T-helper 17 cell (primary cell): ENCODE measurements at regions not wholly inside any gene's neighbourhood (a gene's known extent, or its start where the extent isn't known, plus 50 kb on each side); places are given as distances from the start of the nearest gene placed in this dataset.
"Not testable (repeated sequence)": the region's sequence is repeated elsewhere in the genome, so short reads cannot be mapped to it uniquely, and the experiment has no call there.

Source experiments
- ATAC-seq: fragments of 150-1000 bp; cut with Tn5 transposase; 2 replicates; pipeline ENCODE4 v1.10.0; 2021; ENCODE audit warnings: mild to moderate bottlenecking, moderate library complexity
- DNase-seq, 3 donors: peaks; one replicate each; pipeline versions ENCODE4 v3.0.0 to v3.0.0-alpha.2; 2020 to 2021
- H3K9me3 ChIP-seq: one replicate; pipeline ENCODE4 v1.7.0; 2013; ENCODE audit warnings: low read length, mild to moderate bottlenecking; ENCODE audit not compliant: control insufficient read depth, poor library complexity, severe bottlenecking
- H3K27ac Mint-ChIP-seq: one replicate; pipeline ENCODE4 v1.8.0; 2022; ENCODE audit warnings: mild to moderate bottlenecking, moderate library complexity, mixed read lengths
- H3K27me3 Mint-ChIP-seq: one replicate; pipeline ENCODE4 v1.8.0; 2022; ENCODE audit warnings: mixed read lengths
- H3K36me3 Mint-ChIP-seq: one replicate; pipeline ENCODE4 v1.8.0; 2022; ENCODE audit warnings: low read depth, mixed read lengths
- H3K4me1 Mint-ChIP-seq: one replicate; pipeline ENCODE4 v1.8.0; 2022; ENCODE audit warnings: mild to moderate bottlenecking, mixed read lengths
- H3K4me3 Mint-ChIP-seq: one replicate; pipeline ENCODE4 v1.8.0; 2022; ENCODE audit warnings: mild to moderate bottlenecking, moderate library complexity, mixed read lengths

GRCh38 chr16:29255496-29255796, 151.1 kb downstream of the NPIPB11 start:
- not testable (repeated sequence) for H3K27me3 Mint-ChIP-seq, ATAC-seq, DNase-seq, H3K4me3 Mint-ChIP-seq, H3K4me1 Mint-ChIP-seq, H3K36me3 Mint-ChIP-seq, H3K27ac Mint-ChIP-seq, H3K9me3 ChIP-seq

GRCh38 chr16:29254676-29255495, 151.6 kb downstream of the NPIPB11 start:
- ATAC-seq (no peak), DNase-seq (no peak)
- H3K4me1 Mint-ChIP-seq: no peaks in the 10 kb centered on the region
- H3K36me3 Mint-ChIP-seq: peaks cover 2% of the 10 kb centered on the region
- H3K9me3 ChIP-seq: no peaks in the 10 kb centered on the region
- H3K27me3 Mint-ChIP-seq: no peaks in the 10 kb centered on the region
- H3K4me3 Mint-ChIP-seq: no peak overlapping the region
- H3K27ac Mint-ChIP-seq: no peak overlapping the region

GRCh38 chr16:29253716-29254590, 152.6 kb downstream of the NPIPB11 start:
- not testable (repeated sequence) for ATAC-seq, H3K9me3 ChIP-seq, H3K36me3 Mint-ChIP-seq, DNase-seq, H3K4me3 Mint-ChIP-seq, H3K4me1 Mint-ChIP-seq, H3K27ac Mint-ChIP-seq, H3K27me3 Mint-ChIP-seq

GRCh38 chr16:29253066-29253590, 153.4 kb downstream of the NPIPB11 start:
- not testable (repeated sequence) for H3K27me3 Mint-ChIP-seq, H3K9me3 ChIP-seq, H3K27ac Mint-ChIP-seq, DNase-seq, H3K4me3 Mint-ChIP-seq, ATAC-seq, H3K36me3 Mint-ChIP-seq
- H3K4me1 Mint-ChIP-seq: peaks cover 11% of the 10 kb centered on the region

- not testable (repeated sequence) for H3K4me3 Mint-ChIP-seq, H3K27me3 Mint-ChIP-seq, H3K9me3 ChIP-seq, ATAC-seq, DNase-seq, H3K27ac Mint-ChIP-seq, H3K36me3 Mint-ChIP-seq
- H3K4me1 Mint-ChIP-seq: peaks cover 12% of the 10 kb centered on the region
Measured at GRCh38 chr16:29252311-29252710, 154.2 kb downstream of the NPIPB11 start.

GRCh38 chr16:29251571-29252011, 154.9 kb downstream of the NPIPB11 start:
- peaks cover 12% of the 10 kb centered on the region for H3K4me1 Mint-ChIP-seq
- not testable (repeated sequence) for H3K9me3 ChIP-seq, H3K36me3 Mint-ChIP-seq, ATAC-seq, DNase-seq, H3K27ac Mint-ChIP-seq, H3K4me3 Mint-ChIP-seq, H3K27me3 Mint-ChIP-seq

DNA sequence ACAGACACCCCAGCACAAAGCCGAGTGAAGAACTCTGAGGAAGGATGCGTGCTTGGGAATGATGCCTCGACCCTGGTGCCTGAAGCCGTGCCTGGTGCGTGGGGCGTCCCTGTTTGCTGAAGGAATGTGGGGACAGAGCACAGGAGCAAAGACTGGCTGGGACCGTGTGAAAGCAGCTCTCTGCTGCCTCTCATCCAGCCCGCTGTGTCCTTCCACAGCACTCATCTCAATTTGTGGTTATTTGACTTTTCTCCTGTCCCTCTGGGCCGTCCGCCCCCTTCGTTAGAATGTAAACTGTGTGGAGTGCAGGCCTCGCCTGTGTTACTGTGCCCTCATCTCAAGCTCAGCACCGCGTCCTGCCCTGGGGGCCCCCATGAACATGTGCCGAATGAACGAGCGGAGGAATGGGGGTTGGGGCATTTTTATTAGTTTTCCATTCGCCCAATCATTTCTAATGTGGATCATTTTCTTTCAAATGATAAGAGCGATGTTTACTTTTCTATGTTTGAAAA, 155.5 kb downstream of the NPIPB11 start:
- H3K36me3 Mint-ChIP-seq, H3K9me3 ChIP-seq, H3K27me3 Mint-ChIP-seq, ATAC-seq, H3K4me3 Mint-ChIP-seq, H3K27ac Mint-ChIP-seq, DNase-seq: not testable (repeated sequence)
- H3K4me1 Mint-ChIP-seq: peaks cover 12% of the 10 kb centered on the region

DNA sequence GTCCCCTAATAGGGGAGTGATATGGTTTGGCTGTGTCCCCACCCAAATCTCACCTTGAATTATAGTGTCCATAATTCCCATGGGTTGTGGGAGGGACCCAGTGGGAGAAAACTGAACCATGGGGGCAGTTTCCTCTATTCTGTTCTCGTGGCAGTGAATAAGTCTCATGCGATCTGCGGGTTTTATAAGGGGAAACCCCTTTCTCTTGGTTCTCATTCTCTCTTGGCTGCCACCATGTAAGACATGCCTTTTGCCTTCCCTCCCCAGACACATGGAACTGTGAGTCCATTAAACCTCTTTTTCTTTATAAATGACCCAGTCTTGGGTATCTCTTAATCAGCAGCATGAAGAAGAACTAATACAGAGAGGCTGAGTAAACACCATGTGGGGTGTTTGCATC, 156.0 kb downstream of the NPIPB11 start:
- H3K27ac Mint-ChIP-seq, DNase-seq, H3K4me3 Mint-ChIP-seq, ATAC-seq, H3K36me3 Mint-ChIP-seq, H3K9me3 ChIP-seq, H3K27me3 Mint-ChIP-seq: not testable (repeated sequence)
- H3K4me1 Mint-ChIP-seq: peaks cover 12% of the 10 kb centered on the region

- not testable (repeated sequence) for H3K27me3 Mint-ChIP-seq, ATAC-seq, H3K36me3 Mint-ChIP-seq, H3K9me3 ChIP-seq, H3K4me3 Mint-ChIP-seq, DNase-seq
- H3K4me1 Mint-ChIP-seq: peaks cover 12% of the 10 kb centered on the region
- H3K27ac Mint-ChIP-seq: peak overlapping the region; percentile 77
Measured at GRCh38 chr16:29248940-29249318, 157.6 kb downstream of the NPIPB11 start.

GRCh38 chr16:29248306-29248939, 158.1 kb downstream of the NPIPB11 start:
- H3K27me3 Mint-ChIP-seq, H3K4me3 Mint-ChIP-seq, DNase-seq, H3K36me3 Mint-ChIP-seq, H3K9me3 ChIP-seq: not testable (repeated sequence)
- Mint-ChIP-seq H3K27ac (peak overlapping the region; percentile 77), H3K4me1 (peaks cover 12% of the 10 kb centered on the region)
- ATAC-seq: peak; percentile 52

- ATAC-seq, H3K27me3 Mint-ChIP-seq, H3K9me3 ChIP-seq, H3K27ac Mint-ChIP-seq, DNase-seq, H3K4me3 Mint-ChIP-seq, H3K36me3 Mint-ChIP-seq: not testable (repeated sequence)
- peaks cover 13% of the 10 kb centered on the region for H3K4me1 Mint-ChIP-seq
Measured at GRCh38 chr16:29246091-29246490, 160.4 kb downstream of the NPIPB11 start.

GRCh38 chr16:29237971-29238370, 168.5 kb downstream of the NPIPB11 start:
- no peaks in the 10 kb centered on the region for H3K36me3 Mint-ChIP-seq
- ATAC-seq (no peak), DNase-seq (no peak)
- H3K4me3 Mint-ChIP-seq: no peak overlapping the region
- H3K27ac Mint-ChIP-seq: no peak overlapping the region
- no peaks in the 10 kb centered on the region for H3K9me3 ChIP-seq
- H3K27me3 Mint-ChIP-seq: no peaks in the 10 kb centered on the region
- H3K4me1 Mint-ChIP-seq: peaks cover 2% of the 10 kb centered on the region

DNA sequence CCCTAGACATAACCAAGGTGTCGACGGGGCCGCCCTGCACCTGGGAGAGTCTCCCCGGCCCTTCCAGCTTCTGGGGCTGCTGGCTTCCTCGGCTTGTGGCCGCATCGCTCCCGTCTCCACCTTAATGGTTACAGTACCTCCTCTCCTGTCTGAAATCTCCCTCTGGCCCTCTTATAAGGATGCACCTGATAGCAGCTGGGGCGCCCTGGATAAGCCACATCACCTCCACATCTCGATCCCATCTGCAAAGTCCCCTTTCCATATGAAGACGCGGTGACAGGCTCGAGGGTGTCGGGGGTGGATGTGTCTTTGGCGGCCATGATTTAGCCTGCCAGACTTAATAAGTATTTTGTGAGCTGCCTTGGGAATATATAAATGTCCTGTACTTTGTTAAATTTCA, 169.0 kb downstream of the NPIPB11 start:
- not testable (repeated sequence) for DNase-seq, H3K36me3 Mint-ChIP-seq, ATAC-seq, H3K4me1 Mint-ChIP-seq, H3K27ac Mint-ChIP-seq, H3K9me3 ChIP-seq, H3K27me3 Mint-ChIP-seq, H3K4me3 Mint-ChIP-seq
